ENCODE measurements at regions not wholly inside any gene's neighbourhood (a gene's known extent, or its start where the extent isn't known, plus 50 kb on each side); places are given as distances from the start of the nearest gene placed in this dataset.

GRCh38 chr2:107364361-107364950, 462.2 kb upstream of the RGPD4 start:
- no peak for DNase-seq (ENCODE audit: low read depth, low spot score)

GRCh38 chr2:107374249-107374648, 452.4 kb upstream of the RGPD4 start:
- peak; percentile 21 for DNase-seq (ENCODE audit: low read depth, low spot score)

DNA sequence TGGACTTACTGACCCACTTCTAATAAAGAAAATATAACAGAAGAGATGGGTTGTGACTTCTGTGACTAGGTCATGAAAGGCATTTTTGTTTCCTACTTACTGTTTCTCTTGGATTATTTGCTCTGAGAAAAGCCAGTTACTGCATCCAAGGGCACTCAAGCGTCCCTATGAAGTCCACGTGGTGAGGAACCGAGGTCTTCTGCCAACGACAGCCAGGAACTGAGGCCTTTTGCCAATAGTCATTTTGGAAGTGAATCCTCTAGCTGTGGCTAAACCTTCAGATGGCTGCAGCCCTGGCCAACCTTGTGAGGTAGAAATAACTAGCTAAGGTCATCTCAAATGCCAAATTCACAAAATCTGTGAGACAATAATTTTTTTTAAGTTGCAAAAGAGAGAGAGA, 449.8 kb upstream of the RGPD4 start:
- DNase-seq (ENCODE audit: low read depth, low spot score) = no peak

DNA sequence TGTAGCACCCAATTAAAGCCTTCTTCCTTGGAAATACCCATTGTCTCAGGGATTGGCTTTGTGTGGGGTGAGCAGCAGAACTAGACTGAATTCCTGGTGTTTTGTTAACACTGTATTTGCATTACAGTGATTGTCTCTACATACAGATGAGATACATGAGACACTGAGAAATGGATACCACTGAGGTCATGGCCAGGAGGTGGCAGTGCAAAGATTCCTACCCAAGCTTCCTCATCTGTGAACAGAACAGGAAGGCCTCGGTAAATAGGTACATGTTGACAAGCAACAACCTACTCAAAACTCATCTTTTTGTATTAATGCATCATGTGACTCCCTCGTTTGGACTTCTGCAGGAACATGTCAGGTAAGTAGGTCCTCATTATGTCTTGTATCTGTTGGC, 445.8 kb upstream of the RGPD4 start:
- no peak for DNase-seq (ENCODE audit: low read depth, low spot score)

DNA sequence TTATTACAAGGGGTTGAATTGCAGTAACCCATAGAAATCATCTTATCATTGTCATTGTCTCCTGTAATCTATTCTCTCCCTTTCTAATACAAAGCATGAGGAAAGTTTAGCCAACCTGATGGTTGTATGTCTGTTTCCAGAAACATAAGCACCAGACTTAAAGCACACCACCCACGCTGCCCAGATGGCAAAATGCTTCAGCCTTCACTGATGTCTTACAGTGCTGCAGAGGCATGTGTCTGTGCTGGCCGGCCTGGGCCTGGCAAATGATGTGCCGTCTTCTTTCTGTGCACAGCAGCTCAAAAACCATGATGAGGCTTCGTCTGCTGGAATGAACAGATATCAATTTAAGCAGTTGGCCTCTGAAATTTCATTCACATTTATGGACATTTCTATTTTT, 443.0 kb upstream of the RGPD4 start:
- DNase-seq (ENCODE audit: low read depth, low spot score) = no peak

DNA sequence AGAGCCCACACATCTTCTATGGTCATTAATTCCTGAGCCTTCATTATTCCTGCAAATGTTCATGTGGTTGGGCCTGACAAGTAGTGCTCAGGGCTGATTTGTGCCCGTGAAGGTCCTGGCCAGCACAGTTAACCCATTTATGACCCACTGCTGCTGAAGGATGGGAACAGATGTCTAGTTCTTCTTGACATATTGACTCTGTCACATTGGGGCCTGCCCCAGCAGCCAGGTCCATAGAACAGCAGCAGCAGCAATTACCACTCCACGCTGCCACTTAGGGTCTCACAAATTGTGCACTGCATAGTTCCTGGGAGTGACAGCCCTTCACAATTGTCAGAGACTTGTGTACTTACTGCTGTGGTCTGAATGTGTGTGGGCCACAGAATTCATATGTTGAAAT, 442.3 kb upstream of the RGPD4 start:
- DNase-seq (ENCODE audit: low read depth, low spot score) = no peak

GRCh38 chr2:107385921-107386320, 440.8 kb upstream of the RGPD4 start:
- DNase-seq (ENCODE audit: low read depth, low spot score) = no peak

DNA sequence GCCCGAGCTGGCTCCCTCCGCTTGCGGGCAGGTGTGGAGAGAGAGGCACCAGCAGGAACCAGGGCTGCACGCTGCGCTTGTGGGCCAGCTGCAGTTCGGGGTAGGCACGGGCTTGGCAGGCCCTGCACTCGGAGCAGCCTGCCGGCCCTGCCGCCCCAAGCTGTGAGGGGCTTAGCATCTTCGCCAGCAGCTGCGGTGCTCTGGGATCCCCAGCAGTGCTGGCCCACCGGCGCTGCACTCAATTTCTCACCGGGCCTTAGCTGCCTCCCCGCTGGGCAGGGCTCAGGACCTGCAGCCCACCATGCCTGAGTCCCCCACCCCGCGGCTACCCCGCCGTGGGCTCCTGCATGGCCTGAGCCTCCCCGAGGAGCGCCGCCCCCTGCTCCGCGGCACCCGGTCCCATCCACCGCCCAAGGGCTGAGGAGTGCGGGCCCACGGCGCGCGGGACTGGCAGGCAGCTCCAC, 434.4 kb upstream of the RGPD4 start:
- DNase-seq (ENCODE audit: low read depth, low spot score) = no peak

GRCh38 chr2:107393516-107393915, 433.2 kb upstream of the RGPD4 start:
- no peak for DNase-seq (ENCODE audit: low read depth, low spot score)

DNA sequence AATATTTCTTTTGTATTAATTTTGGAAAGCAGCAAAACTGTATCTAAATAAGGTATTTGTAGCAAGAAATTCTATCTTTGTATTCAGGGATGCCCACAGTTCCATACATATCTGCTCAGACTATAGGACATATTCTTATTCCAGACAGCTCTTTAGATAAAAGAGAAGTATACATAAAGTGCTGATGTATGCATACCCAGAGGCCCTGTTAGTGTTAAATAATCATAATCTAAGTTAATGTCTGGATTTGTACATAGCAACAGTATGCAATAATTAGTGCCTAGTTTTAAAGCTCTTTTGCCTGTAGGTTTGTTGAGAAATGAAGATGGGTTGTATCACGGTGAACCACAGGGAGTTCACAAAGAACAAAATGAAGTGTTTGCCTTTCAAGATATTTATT, 428.0 kb upstream of the RGPD4 start:
- no peak for DNase-seq (ENCODE audit: low read depth, low spot score)

DNA sequence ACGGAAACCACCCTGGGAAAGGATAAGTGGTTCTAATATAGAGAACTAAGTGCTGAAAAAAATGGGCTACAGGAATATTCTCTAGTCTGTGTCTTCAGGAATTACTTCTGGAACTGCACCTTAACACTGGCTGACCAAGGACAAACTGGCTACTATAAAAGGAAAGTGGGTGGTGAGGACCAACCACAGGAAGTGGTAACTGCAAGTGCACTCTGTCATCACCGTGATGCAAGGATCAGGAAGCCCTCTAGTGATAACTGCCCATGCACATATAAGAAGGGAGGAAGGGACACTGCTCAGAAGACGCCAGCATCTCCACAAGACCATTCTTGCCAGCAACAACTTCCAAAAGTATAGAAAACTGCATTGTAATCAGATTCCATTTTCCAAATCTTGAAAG, 424.4 kb upstream of the RGPD4 start:
- DNase-seq (ENCODE audit: low read depth, low spot score) = no peak

GRCh38 chr2:107405261-107405660, 421.4 kb upstream of the RGPD4 start:
- no peak for DNase-seq (ENCODE audit: low read depth, low spot score)

- DNase-seq (ENCODE audit: low read depth, low spot score) = no peak
Observed at GRCh38 chr2:107407017-107407416, 419.7 kb upstream of the RGPD4 start.

DNA sequence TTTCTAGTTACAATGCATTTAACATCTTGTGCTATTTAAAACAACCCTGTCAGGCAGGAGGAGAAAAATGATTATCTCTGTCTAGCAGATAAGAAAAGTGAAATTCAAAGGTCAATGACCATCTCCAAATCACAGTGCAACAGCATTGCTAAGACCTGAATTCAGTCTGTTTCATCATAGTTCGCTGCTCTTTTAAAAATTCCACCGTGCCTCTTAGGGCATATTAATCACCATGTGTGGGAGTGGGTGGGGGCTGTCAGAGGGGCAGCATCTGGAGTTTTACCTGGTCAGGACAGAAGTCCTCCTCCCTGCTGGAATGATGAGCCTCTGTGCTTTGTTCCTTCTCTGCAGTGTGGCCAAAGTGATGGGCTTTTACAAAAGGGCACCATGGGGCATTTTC, 418.7 kb upstream of the RGPD4 start:
- no peak for DNase-seq (ENCODE audit: low read depth, low spot score)

DNA sequence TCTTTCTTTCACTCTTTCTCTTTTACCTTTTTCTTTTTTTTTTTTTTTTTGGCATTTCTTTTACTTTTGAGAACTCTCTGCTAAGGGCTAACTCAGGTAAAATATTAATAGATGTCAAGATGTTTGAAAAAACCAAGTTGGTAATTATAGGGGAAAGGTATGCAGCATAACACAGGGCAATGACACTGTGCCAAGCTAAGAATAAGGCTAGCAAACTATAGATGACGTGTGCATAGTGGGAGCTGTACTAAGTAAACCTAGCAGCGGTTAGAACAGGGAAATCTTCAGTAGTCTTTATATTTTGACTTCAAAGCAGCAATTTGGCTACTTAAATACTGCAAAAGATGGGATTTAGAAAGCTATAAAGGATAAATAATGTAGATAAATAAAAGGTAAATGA, 415.4 kb upstream of the RGPD4 start:
- no peak for DNase-seq (ENCODE audit: low read depth, low spot score)

DNA sequence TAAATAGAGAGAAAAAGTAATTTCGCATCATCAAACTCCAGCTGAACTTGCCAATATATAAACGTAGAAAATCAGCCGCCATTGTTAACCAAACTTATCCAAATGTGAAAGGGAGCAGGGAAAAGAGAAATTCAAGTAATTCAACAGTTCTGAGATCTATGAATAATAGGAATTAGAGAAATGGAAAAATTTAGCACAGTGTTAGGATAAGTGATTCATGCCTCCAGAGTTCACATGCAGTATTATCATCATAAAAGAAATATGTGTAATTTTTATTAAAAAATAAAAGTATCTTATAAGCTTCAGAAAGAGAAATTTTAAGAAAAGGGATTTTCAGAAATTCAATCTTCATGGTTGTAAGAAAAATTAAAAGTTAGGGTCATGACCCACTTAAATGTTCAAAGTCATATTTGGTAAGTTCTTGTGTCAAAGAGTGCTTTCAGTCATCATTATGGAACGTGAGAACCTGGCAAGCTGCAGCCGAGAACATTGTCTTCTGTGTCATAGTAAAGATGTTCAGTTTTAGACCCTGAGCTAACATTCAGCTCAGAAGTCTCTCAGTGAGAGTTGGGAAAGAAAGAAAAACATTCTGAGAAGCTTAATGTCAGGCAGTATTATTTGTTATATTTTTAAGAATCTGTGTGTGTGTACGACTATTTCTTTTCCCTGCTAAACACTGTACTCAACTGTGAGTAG, 414.3 kb upstream of the RGPD4 start:
- DNase-seq (ENCODE audit: low read depth, low spot score) = peak; percentile 31

DNA sequence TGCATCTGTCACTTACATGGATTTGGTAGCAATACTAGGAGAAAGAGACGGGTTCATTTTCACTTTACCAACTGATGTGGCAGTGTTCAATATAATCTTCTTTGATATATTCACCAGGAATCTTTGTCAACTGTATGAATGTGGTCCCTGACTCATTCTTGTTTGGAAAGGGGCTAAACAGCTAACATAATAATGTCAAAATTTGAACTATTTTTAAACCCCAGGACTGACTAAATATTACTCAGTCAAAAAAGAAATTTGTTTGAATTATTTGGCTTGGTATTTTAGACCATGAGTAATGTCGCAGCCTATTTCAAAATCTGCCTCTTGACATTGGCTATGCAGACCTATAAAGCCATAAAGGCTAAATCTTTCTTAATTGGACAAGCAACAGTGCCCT, 413.7 kb upstream of the RGPD4 start:
- DNase-seq (ENCODE audit: low read depth, low spot score) = no peak

GRCh38 chr2:107414376-107414775, 412.3 kb upstream of the RGPD4 start:
- no peak for DNase-seq (ENCODE audit: low read depth, low spot score)

GRCh38 chr2:107418708-107419107, 408.0 kb upstream of the RGPD4 start:
- no peak for DNase-seq (ENCODE audit: low read depth, low spot score)

GRCh38 chr2:107419191-107419590, 407.5 kb upstream of the RGPD4 start:
- DNase-seq (ENCODE audit: low read depth, low spot score) = no peak

DNA sequence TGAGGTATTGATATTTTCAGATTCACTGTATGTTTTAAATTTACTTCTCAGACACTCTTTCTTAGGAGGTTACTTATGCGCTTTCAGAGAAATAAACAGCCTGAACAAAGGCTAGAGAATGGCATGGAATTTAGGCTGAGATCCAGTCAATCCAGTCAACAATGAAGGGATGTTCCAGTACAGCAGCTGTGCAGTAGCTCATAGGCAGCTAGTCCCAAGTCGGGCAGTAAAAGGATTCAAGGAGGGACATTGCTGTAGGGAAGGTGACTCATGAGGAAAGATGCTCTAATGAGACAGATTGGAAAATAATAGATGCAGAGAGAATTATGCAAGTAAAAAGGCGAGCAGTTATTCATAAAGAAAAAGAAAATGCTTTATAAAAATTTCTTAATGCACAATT, 397.9 kb upstream of the RGPD4 start:
- DNase-seq (ENCODE audit: low read depth, low spot score) = no peak

- no peak for DNase-seq (ENCODE audit: low read depth, low spot score)
Observed at GRCh38 chr2:107430006-107430405, 396.7 kb upstream of the RGPD4 start.

DNA sequence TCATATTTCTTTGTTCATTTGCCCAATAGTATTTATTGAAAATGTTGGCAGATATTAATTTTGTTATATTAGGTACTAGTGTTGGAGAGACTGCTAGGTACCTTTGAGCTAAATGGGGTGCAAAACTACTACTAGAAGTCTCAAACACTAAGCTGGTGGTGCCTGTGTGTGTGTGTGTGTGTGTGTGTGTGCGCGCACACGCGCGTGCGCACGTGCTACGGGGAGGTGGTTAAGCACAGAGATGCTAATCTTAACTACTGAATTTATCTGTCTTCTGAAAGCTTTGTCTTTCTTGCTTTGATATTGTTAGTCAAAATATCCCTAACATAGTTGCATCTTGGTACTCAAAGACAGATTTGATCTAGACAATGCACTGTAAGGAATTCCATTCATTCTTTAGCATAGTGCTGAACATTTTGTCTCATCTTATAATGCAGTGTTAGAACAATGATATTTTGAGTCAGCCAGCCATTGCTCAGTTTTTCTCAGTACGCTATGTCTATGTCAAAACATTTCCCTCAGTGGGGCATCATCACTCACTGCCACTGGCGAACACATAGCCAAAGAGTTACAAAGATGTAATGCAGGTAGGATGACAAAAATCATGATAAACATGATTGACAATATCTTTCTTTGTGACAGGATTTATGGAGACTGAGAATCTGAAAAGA, 396.0 kb upstream of the RGPD4 start:
- DNase-seq (ENCODE audit: low read depth, low spot score) = no peak
